SKM-1 (cell line): ENCODE measurements at regions not wholly inside any gene's neighbourhood (a gene's known extent, or its start where the extent isn't known, plus 50 kb on each side); places are given as distances from the start of the nearest gene placed in this dataset.

Source experiments
- DNase-seq: peaks from one replicate; lab custom pipeline; 2025; ENCODE audit not compliant: unreplicated experiment; lab: John Stamatoyannopoulos, UW

GRCh38 chr1:30610917-30611316, 112.5 kb downstream of the MATN1 start:
- no peak for DNase-seq

GRCh38 chr1:30609999-30610345, 113.4 kb downstream of the MATN1 start:
- DNase-seq = no peak

GRCh38 chr1:30609336-30609998, 113.9 kb downstream of the MATN1 start:
- no peak for DNase-seq

- DNase-seq = no peak
These were observed 115.7 kb downstream of the MATN1 start for GRCh38 chr1:30607723-30608122.

GRCh38 chr1:30606166-30606565, 117.2 kb downstream of the MATN1 start:
- no peak for DNase-seq

- no peak for DNase-seq
These were observed 117.9 kb downstream of the MATN1 start for GRCh38 chr1:30605441-30605920.

- no peak for DNase-seq
These were observed 118.5 kb downstream of the MATN1 start for GRCh38 chr1:30604801-30605440.

- no peak for DNase-seq
These were observed 120.1 kb downstream of the MATN1 start for GRCh38 chr1:30603081-30603858.

GRCh38 chr1:30601316-30602085, 121.9 kb downstream of the MATN1 start:
- DNase-seq = no peak

GRCh38 chr1:30600706-30601105, 122.7 kb downstream of the MATN1 start:
- no peak for DNase-seq

- no peak for DNase-seq
These were observed 123.1 kb downstream of the MATN1 start for GRCh38 chr1:30600258-30600657.

- no peak for DNase-seq
These were observed 123.7 kb downstream of the MATN1 start for GRCh38 chr1:30599721-30600120.

GRCh38 chr1:30598571-30599114, 124.7 kb downstream of the MATN1 start:
- DNase-seq = no peak

- no peak for DNase-seq
These were observed 125.7 kb downstream of the MATN1 start for GRCh38 chr1:30597711-30598110.

GRCh38 chr1:30596891-30597290, 126.5 kb downstream of the MATN1 start:
- no peak for DNase-seq

GRCh38 chr1:30596470-30596869, 126.9 kb downstream of the MATN1 start:
- no peak for DNase-seq

GRCh38 chr1:30589083-30589482, 134.3 kb downstream of the MATN1 start:
- no peak for DNase-seq

- DNase-seq = no peak
These were observed 134.9 kb downstream of the MATN1 start for GRCh38 chr1:30588311-30589073.

- no peak for DNase-seq
These were observed 136.7 kb downstream of the MATN1 start for GRCh38 chr1:30586671-30587070.

- DNase-seq = no peak
These were observed 143.8 kb downstream of the MATN1 start for GRCh38 chr1:30579580-30579979.
